D721Med (cell line): ENCODE measurements at regions not wholly inside any gene's neighbourhood (a gene's known extent, or its start where the extent isn't known, plus 50 kb on each side); places are given as distances from the start of the nearest gene placed in this dataset.

ENCODE experiments used
- DNase-seq: peaks from one replicate; pipeline ENCODE4 v3.0.0; 2011; ENCODE audit warnings: low spot score; ENCODE audit not compliant: insufficient read length
- FAIRE-seq: peaks from 2 replicates; lab custom pipeline; 2011; peaks lifted over from hg19 to GRCh38; lab: Jason Lieb, UNC
- TF ChIP-seq, protein P1 (sequence below): IDR thresholded peaks from 2 replicates; pipeline ENCODE4 v1.5.1; 2012; ENCODE audit warnings: mild to moderate bottlenecking, control low read depth; ENCODE audit not compliant: insufficient read depth; ENCODE audit errors: missing control alignments

GRCh38 chr4:134421734-134422133 lies 220.1 kb upstream of the PABPC4L start:
- no peak for DNase-seq
- TF ChIP-seq, protein P1, sequence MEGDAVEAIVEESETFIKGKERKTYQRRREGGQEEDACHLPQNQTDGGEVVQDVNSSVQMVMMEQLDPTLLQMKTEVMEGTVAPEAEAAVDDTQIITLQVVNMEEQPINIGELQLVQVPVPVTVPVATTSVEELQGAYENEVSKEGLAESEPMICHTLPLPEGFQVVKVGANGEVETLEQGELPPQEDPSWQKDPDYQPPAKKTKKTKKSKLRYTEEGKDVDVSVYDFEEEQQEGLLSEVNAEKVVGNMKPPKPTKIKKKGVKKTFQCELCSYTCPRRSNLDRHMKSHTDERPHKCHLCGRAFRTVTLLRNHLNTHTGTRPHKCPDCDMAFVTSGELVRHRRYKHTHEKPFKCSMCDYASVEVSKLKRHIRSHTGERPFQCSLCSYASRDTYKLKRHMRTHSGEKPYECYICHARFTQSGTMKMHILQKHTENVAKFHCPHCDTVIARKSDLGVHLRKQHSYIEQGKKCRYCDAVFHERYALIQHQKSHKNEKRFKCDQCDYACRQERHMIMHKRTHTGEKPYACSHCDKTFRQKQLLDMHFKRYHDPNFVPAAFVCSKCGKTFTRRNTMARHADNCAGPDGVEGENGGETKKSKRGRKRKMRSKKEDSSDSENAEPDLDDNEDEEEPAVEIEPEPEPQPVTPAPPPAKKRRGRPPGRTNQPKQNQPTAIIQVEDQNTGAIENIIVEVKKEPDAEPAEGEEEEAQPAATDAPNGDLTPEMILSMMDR: no peak
- FAIRE-seq: peak; percentile 6

DNA sequence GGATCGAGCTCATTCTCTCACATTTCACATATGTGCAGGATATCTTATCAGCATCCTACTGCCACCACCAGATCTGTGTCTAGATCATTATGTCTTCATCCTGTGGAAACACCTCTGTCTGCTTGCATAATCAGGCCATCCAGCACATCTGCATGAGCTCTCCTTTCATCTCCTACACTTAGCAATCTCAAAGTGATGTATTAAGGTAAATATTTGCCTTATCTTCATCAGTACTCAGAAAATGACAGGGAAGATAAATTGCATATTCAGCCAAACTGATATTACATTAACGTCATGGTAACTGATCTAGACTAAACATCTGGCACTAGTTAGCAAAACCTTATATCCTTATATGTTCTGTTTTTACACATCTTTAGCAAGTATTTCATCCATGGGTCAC lies 207.3 kb upstream of the PABPC4L start:
- FAIRE-seq (no peak), DNase-seq (no peak)
- TF ChIP-seq, protein P1: no peak

DNA sequence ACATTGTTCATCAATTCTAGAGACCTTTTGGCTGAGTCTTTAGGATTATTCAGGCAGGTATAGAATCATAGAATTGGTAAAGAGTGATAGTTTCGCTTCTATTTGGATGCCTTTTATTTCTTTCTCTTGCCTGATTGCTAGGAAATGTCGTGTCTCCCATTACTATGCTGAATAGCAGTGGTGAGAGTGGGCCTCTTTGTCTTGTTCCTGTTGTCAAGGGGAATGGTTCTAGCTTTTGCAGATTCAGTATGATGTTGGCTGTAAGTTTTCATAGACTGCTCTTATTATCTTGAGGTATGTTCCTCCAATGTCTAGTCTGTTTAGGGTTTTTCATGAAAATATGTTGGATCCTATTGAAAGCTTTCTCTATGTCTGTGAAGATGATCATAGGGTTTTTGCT lies 200.2 kb upstream of the PABPC4L start:
- no peak for DNase-seq
- TF ChIP-seq, protein P1: no peak
- FAIRE-seq: peak; percentile 44

DNA sequence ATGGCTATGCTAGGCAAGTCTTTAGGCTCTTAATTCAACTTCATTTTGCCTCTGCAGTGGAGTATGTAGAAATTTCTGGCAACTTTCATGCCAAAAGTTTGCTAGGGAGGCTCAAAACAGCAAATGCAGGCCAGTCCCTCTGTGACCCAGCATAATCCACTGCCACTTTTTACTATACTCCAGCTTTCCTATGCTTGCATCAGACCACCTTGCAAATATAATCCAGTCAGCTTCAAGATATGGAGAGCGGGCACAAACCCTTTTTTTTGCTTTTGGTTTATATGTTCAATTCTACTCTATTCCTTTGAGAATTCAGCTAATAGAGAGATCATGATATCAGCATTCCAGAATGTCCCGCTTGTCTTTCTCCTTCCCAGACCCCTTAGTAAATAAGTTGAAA lies 192.0 kb upstream of the PABPC4L start:
- FAIRE-seq: no peak
- TF ChIP-seq, protein P1: no peak

GRCh38 chr4:134390319-134390718 lies 188.7 kb upstream of the PABPC4L start:
- TF ChIP-seq, protein P1: no peak
- DNase-seq (no peak), FAIRE-seq (peak; percentile 41)

More for the DNA sequence above, 192.0 kb upstream of the PABPC4L start:
- no peak for DNase-seq

DNA sequence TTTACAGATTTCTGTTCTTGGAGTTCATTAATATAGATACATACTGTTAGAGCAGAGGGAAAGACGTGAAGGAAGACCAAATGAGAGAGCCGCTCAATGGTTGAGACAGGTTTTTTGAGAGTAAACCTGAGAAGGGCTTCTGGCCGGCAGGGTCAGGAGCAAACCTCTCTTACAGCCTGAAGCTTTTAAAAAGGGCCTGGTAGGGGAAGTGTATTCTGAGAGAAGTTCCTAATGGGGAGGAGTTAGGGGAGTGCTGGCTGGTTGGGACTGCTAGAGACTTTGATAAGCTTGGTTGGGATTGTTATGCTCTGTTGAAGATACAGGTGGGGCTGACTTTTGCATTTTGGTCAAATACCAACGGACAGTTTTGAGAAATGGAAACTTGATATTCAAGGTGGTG lies 186.8 kb upstream of the PABPC4L start:
- no peak for FAIRE-seq

More for the DNA sequence above, 186.8 kb upstream of the PABPC4L start:
- TF ChIP-seq, protein P1: no peak
- DNase-seq: no peak
